Parathyroid adenoma (tissue), 2 donors: ENCODE measurements at regions not wholly inside any gene's neighbourhood (a gene's known extent, or its start where the extent isn't known, plus 50 kb on each side); places are given as distances from the start of the nearest gene placed in this dataset.

Source experiments
- H2AFZ ChIP-seq: fragments of 300-600 bp; sonication (generic); one replicate; pipeline ENCODE4 v1.7.0; 2017; ENCODE audit warnings: antibody characterized with exemption, mild to moderate bottlenecking
- H3K27ac ChIP-seq: fragments of 300-600 bp; sonication (generic); one replicate; pipeline ENCODE4 v1.7.0; 2017
- H3K27me3 ChIP-seq: fragments of 300-600 bp; sonication (generic); one replicate; pipeline ENCODE4 v1.7.0; 2017; ENCODE audit warnings: low read length; ENCODE audit not compliant: control insufficient read depth, insufficient read depth
- H3K36me3 ChIP-seq: fragments of 300-600 bp; sonication (generic); one replicate; pipeline ENCODE4 v1.7.0; 2017; ENCODE audit warnings: low read length; ENCODE audit not compliant: control insufficient read depth, insufficient read depth
- H3K4me1 ChIP-seq: fragments of 300-600 bp; sonication (generic); one replicate; pipeline ENCODE4 v1.7.0; 2017; ENCODE audit warnings: control low read depth
- H3K4me2 ChIP-seq: fragments of 300-600 bp; sonication (generic); one replicate; pipeline ENCODE4 v1.7.0; 2017; ENCODE audit warnings: low read length
- H3K4me3 ChIP-seq: fragments of 300-600 bp; sonication (generic); one replicate; pipeline ENCODE4 v1.7.0; 2017; ENCODE audit warnings: low read depth, low read length
- H3K79me2 ChIP-seq: fragments of 300-600 bp; sonication (generic); one replicate; pipeline ENCODE4 v1.7.0; 2017; ENCODE audit warnings: control low read depth
- H3K9ac ChIP-seq: fragments of 300-600 bp; sonication (generic); one replicate; pipeline ENCODE4 v1.7.0; 2017; ENCODE audit warnings: mild to moderate bottlenecking
- H3K9me3 ChIP-seq: fragments of 300-600 bp; sonication (generic); one replicate; pipeline ENCODE4 v1.7.0; 2017; ENCODE audit warnings: low read length; ENCODE audit not compliant: control insufficient read depth
- TF ChIP-seq, protein P1 (sequence below): fragments of 300-600 bp; sonication (generic); IDR thresholded peaks from one replicate; pipeline ENCODE4 v1.7.0; 2017; ENCODE audit warnings: antibody characterized with exemption, mild to moderate bottlenecking
- donor health status: primary hyperparathyroidism.

DNA sequence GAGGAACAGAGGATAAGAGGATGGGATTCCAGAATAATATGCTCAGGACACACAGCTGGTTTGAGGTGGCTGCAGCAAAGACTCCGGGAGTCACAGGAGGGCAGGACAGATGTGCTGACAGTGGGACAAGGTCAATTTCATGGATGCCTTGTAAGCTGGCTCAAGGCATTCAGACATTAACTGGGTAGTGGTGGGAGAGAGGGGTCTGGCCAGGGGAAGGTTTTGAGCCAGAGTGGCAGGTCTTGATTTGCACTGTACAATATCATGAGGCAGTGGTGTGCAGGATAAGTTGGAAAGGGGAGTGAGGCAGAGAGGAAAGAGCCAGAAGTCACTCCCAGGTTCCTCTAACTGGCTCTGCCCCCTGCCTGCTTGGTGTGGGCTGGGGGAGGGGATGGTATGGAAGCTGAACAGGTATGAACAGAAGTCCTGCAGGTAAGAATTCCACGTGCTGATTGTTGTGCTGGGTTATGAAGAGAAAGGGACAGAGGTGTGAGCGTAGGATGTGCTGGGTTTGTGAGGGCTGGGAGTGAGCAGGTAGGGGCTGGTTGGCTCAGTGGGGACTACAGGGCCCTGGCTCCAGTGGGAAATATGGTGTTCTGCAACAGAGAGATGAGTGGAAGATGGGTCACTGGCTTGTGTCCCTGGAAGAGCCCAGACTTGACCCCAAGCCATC, 141.7 kb upstream of the COPS8 start:
- Histone ChIP-seq H3K4me3 (no peak overlapping the region), H3K4me2 (no peak overlapping the region), H3K9ac (no peak overlapping the region), H3K79me2 (no peaks in the 10 kb centered on the region), H3K27me3 (no peaks in the 10 kb centered on the region), H2AFZ (no peak overlapping the region), H3K27ac (no peak overlapping the region), H3K36me3 (no peaks in the 10 kb centered on the region), H3K9me3 (no peaks in the 10 kb centered on the region), H3K4me1 (no peaks in the 10 kb centered on the region)
- TF ChIP-seq, protein P1, sequence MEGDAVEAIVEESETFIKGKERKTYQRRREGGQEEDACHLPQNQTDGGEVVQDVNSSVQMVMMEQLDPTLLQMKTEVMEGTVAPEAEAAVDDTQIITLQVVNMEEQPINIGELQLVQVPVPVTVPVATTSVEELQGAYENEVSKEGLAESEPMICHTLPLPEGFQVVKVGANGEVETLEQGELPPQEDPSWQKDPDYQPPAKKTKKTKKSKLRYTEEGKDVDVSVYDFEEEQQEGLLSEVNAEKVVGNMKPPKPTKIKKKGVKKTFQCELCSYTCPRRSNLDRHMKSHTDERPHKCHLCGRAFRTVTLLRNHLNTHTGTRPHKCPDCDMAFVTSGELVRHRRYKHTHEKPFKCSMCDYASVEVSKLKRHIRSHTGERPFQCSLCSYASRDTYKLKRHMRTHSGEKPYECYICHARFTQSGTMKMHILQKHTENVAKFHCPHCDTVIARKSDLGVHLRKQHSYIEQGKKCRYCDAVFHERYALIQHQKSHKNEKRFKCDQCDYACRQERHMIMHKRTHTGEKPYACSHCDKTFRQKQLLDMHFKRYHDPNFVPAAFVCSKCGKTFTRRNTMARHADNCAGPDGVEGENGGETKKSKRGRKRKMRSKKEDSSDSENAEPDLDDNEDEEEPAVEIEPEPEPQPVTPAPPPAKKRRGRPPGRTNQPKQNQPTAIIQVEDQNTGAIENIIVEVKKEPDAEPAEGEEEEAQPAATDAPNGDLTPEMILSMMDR: no peak

DNA sequence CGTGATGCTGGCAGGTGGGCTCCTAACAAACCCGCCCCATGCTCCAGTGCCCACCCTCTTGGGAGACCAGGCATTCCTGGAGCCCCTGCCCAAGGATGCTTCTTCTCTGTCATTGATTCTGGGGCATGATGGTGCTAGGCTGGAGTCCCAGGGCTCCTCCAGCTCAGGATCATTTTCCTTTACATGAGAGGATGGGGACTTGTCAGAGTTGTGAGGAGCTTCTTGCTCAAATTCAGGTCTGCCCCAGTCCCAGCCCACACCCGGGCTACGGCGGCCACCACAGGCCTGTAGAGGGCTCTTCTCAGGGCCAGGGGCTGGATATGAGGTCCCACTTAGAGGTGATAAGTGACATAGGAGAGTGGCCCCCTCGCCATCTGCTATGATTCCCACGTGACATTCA, 141.1 kb upstream of the COPS8 start:
- TF ChIP-seq, protein P1: no peak
- H3K4me3 ChIP-seq: no peak overlapping the region

GRCh38 chr2:236945431-236946016, 140.2 kb upstream of the COPS8 start:
- TF ChIP-seq, protein P1: no peak
- H3K27ac ChIP-seq: no peak overlapping the region
- H3K4me2 ChIP-seq: no peak overlapping the region
- H2AFZ ChIP-seq: no peak overlapping the region
- no peaks in the 10 kb centered on the region for H3K79me2 ChIP-seq
- H3K9me3 ChIP-seq: no peaks in the 10 kb centered on the region
- no peaks in the 10 kb centered on the region for H3K4me1 ChIP-seq
- no peak overlapping the region for H3K9ac ChIP-seq
- no peak overlapping the region for H3K4me3 ChIP-seq
- no peaks in the 10 kb centered on the region for H3K36me3 ChIP-seq
- H3K27me3 ChIP-seq: no peaks in the 10 kb centered on the region

More for the DNA sequence above, 141.1 kb upstream of the COPS8 start:
- Histone ChIP-seq H2AFZ (no peak overlapping the region), H3K4me2 (no peak overlapping the region), H3K9me3 (no peaks in the 10 kb centered on the region), H3K9ac (no peak overlapping the region), H3K79me2 (no peaks in the 10 kb centered on the region), H3K36me3 (no peaks in the 10 kb centered on the region), H3K4me1 (no peaks in the 10 kb centered on the region), H3K27me3 (no peaks in the 10 kb centered on the region), H3K27ac (no peak overlapping the region)

DNA sequence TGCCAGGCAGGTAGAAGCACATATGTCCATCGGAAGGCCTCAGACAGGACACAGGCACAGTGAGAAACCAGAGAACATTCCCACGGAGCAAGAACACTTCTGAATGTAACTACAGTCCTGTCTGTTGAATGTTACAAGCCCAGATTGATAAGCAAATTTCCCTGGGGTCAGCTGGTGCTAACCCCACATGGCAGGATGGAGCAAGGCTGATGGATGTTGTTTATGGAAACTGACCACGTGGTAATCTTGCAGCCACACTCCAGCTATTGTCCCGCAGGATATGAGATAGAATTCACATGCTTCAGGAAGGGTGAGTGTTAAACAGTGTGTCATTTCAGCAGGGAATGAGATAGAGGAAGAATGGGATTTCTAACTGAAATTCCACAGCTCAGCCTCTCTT, 138.8 kb upstream of the COPS8 start:
- Histone ChIP-seq H3K79me2 (no peaks in the 10 kb centered on the region), H3K4me1 (no peaks in the 10 kb centered on the region), H3K36me3 (no peaks in the 10 kb centered on the region), H3K27ac (no peak overlapping the region), H3K9ac (no peak overlapping the region), H2AFZ (no peak overlapping the region), H3K9me3 (no peaks in the 10 kb centered on the region), H3K4me2 (no peak overlapping the region), H3K4me3 (no peak overlapping the region), H3K27me3 (no peaks in the 10 kb centered on the region)
- TF ChIP-seq, protein P1: no peak

DNA sequence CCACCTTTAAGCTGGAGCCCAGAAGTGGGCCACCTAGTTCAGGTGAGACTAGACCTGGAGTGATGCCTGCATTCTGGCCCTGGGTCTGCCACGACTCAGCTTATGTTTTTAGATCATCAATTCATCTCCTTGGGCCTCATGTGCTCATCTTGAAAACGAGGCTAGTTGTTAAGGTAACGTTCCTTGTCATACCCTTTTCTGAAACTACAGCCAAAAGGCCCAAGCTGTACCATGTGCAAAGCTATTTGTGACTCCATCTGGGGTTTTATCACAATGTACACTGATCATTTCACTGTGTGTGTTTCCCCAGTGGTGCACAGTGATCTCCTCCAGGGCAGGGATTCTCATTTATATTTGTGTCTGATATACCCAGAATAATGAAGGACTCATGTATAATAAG, 138.4 kb upstream of the COPS8 start:
- no peak overlapping the region for H3K4me3 ChIP-seq
- TF ChIP-seq, protein P1: no peak
- no peaks in the 10 kb centered on the region for H3K79me2 ChIP-seq
- no peaks in the 10 kb centered on the region for H3K27me3 ChIP-seq
- H3K27ac ChIP-seq: no peak overlapping the region
- H3K36me3 ChIP-seq: no peaks in the 10 kb centered on the region
- H2AFZ ChIP-seq: no peak overlapping the region
- no peak overlapping the region for H3K9ac ChIP-seq
- H3K4me2 ChIP-seq: no peak overlapping the region
- no peaks in the 10 kb centered on the region for H3K4me1 ChIP-seq
- no peaks in the 10 kb centered on the region for H3K9me3 ChIP-seq
